ENCODE measurements at regions not wholly inside any gene's neighbourhood (a gene's known extent, or its start where the extent isn't known, plus 50 kb on each side); places are given as distances from the start of the nearest gene placed in this dataset.

GRCh38 chr10:83945982-83946718, 193.2 kb upstream of the GHITM start:
- DNase-seq = no peak

- no peak for DNase-seq
These were observed 187.0 kb upstream of the GHITM start for GRCh38 chr10:83952314-83952713.

- DNase-seq = no peak
These were observed 185.7 kb upstream of the GHITM start for GRCh38 chr10:83953589-83953988.

GRCh38 chr10:83954193-83954799, 185.0 kb upstream of the GHITM start:
- no peak for DNase-seq

- DNase-seq = no peak
These were observed 183.9 kb upstream of the GHITM start for GRCh38 chr10:83955406-83955805.

- DNase-seq = no peak
These were observed 182.0 kb upstream of the GHITM start for GRCh38 chr10:83957168-83957947.

GRCh38 chr10:83959328-83959727, 180.0 kb upstream of the GHITM start:
- no peak for DNase-seq

- DNase-seq = no peak
These were observed 179.2 kb upstream of the GHITM start for GRCh38 chr10:83960125-83960524.

- no peak for DNase-seq
These were observed 177.7 kb upstream of the GHITM start for GRCh38 chr10:83961620-83962019.

GRCh38 chr10:83963446-83963845, 175.9 kb upstream of the GHITM start:
- no peak for DNase-seq

GRCh38 chr10:83965473-83965872, 173.8 kb upstream of the GHITM start:
- DNase-seq = no peak

GRCh38 chr10:83968052-83968451, 171.3 kb upstream of the GHITM start:
- no peak for DNase-seq

- no peak for DNase-seq
These were observed 160.5 kb upstream of the GHITM start for GRCh38 chr10:83978681-83979383.

- no peak for DNase-seq
These were observed 156.5 kb upstream of the GHITM start for GRCh38 chr10:83982812-83983211.

GRCh38 chr10:83983578-83984255, 155.6 kb upstream of the GHITM start:
- no peak for DNase-seq

- DNase-seq = no peak
These were observed 155.1 kb upstream of the GHITM start for GRCh38 chr10:83984256-83984640.

- no peak for DNase-seq
These were observed 152.5 kb upstream of the GHITM start for GRCh38 chr10:83986800-83987199.

GRCh38 chr10:83987216-83987615, 152.1 kb upstream of the GHITM start:
- DNase-seq = no peak

- no peak for DNase-seq
These were observed 150.9 kb upstream of the GHITM start for GRCh38 chr10:83988435-83988834.

GRCh38 chr10:83990126-83990525, 149.2 kb upstream of the GHITM start:
- DNase-seq = no peak

- peak; percentile 18 to 25 for DNase-seq
These were observed 147.1 kb upstream of the GHITM start for GRCh38 chr10:83991986-83992753.

- DNase-seq = no peak
These were observed 145.0 kb upstream of the GHITM start for GRCh38 chr10:83994325-83994724.

All from activated CD4-positive, alpha-beta T cell treated with anti-CD3 and anti-CD28 coated beads, Interleukin-2, amount 50 U/mL, for 48 hours (primary cell).